Erythroblast (primary cell): ENCODE measurements at regions not wholly inside any gene's neighbourhood (a gene's known extent, or its start where the extent isn't known, plus 50 kb on each side); places are given as distances from the start of the nearest gene placed in this dataset.

Source experiments
- GATA1 ChIP-seq: IDR thresholded peaks from 2 replicates; pipeline ENCODE4 v1.6.1; 2011; ENCODE audit warnings: low read depth, mild to moderate bottlenecking, control low read depth, low read length, moderate library complexity
- POLR2A ChIP-seq: IDR thresholded peaks from 2 replicates; pipeline ENCODE4 v1.6.1; 2011; ENCODE audit warnings: mild to moderate bottlenecking, low read length

GRCh38 chr16:31785126-31785525 lies 88.5 kb upstream of the ZNF267 start:
- TF ChIP-seq POLR2A = no peak
- no peak for TF ChIP-seq GATA1
